EH (cell line): ENCODE measurements at regions not wholly inside any gene's neighbourhood (a gene's known extent, or its start where the extent isn't known, plus 50 kb on each side); places are given as distances from the start of the nearest gene placed in this dataset.

Experiments used
- DNase-seq: peaks from one replicate; pipeline ENCODE4 v3.0.0-alpha.2; 2015; ENCODE audit warnings: low read depth

DNA sequence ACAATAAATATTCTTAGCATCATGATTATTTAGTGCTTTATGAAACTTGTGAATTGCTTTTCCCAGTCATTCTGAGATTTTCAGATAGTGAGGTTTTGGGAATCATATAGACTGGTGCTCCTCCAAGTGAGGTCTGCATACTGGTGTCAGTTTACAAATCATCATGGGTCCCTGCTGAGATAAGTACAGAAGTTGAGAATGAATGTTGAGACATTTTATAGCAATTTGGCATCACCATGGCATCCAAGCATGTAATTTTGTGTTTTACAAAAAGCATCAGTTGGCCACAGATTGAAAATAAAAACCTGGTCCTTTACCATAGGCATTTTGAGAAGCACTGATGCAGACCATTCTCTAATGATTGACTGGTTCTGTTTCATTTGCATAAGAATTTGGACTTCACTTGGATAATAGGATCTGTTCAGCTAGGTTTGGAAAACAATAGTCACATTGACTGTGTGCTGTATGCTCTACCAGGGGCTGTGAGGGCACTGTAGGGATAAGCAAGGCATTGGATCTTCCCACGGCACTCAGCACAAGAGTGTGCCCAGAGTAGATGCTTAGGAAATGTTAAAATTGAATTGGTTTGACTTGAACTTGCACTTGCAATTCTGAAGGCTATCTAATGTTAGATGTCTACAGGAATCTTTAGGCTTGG is 79.0 kb upstream of the JUN start:
- peak; percentile 19 for DNase-seq

DNA sequence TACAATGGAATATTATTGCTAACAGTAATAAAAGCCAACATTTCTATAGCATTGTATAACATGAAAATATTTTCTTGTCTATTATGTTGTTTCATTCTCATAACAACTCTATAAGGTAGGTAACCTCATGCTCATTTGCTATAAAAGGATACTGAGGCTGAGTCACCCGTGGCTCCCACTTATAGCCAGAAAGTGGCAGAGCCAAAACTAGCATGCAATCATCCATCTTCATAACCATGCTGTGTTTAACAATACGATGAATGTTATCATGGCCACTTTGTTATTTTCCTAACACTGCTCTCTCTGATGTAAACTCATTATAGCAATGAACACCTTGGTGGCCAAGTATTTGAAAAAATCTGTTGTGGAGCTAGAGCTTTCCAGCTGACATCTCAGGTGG is 80.8 kb upstream of the JUN start:
- DNase-seq, result no peak

DNA sequence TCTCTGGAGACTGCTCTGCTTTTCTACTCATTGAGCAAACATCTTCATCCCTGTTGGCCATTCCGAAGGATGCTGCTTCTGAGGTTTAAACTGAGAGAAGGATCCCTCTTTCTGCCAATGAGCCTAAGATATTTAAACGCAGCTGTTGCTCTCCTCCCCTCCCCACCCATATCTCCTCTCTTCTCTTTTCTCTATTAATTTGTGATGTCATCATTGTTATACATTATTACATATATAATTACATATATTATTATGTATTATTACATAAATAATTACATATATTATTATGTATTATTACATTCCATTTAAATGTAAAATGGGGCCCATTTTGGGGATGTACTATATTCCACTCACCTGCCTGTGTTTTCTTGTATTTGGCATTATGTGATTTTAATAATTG is 82.7 kb upstream of the JUN start:
- DNase-seq, result no peak

DNA sequence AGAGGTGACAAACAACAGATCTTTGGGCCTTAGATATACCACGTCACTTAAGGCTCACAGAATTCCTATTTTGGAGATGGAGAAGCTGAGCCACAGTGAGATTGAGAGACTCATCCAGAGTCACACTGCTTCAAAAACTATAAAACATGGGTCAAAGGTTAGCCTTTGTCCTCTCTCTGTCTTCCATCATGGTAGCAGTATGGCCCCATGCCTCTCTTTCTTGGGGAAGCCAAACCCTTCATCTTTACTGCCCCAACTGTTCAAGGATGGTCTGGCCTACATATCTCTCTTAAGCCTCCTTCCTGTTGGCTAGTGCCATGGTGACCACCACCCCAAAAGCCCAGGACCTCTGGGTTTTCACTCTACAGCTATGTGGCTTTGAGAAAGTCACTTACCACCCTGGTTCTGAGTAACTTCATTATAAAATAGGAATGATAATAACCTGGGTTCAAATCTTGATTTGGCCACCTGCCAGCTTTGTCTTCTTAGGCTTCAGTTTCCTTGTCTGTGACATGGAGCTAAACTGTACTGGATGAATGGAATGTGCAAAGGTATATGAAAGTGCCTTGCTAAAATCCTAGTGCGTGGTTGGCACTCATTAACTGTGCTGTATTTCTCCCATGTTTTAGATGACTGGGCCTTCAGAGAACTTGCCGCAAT is 85.9 kb upstream of the JUN start:
- no peak for DNase-seq

DNA sequence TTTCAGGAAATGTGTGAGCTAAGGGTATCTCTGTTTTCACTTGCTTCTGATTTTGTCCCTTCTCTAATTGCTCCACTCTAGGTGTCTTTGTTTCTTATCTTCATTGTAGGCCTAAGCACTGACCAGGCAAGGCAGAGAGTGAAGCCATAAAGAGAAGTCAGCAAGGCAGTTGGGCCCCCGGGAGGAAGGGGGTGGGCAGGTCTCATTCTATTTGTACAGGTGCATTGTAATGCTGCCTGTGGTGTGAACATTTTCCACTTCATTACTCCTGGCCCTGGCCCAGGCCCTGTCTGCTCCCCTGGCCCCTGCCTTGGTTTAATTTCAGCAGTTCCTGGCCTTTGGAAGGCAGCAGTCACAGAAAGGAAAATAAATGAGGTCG is 86.4 kb upstream of the JUN start:
- DNase-seq, result no peak

DNA sequence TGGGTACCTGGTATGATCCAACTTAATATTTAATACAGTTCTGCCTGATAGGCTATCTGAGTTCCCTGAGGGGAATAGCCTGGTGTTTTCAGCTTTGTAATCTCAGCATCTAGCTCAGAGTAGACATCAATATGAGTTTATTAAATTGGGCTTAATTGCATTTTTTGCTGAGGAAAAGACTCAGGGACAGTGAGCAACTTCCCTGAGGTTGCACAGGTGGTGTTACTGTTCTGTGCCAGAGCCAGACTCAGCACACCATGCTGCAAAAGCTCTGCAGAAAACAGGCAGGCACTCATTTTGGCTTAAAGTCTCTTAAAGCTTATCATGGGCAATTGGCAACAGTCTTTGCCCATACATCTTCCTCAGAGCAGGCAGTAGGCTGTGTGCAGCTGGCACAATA is 90.5 kb upstream of the JUN start:
- DNase-seq, result no peak

DNA sequence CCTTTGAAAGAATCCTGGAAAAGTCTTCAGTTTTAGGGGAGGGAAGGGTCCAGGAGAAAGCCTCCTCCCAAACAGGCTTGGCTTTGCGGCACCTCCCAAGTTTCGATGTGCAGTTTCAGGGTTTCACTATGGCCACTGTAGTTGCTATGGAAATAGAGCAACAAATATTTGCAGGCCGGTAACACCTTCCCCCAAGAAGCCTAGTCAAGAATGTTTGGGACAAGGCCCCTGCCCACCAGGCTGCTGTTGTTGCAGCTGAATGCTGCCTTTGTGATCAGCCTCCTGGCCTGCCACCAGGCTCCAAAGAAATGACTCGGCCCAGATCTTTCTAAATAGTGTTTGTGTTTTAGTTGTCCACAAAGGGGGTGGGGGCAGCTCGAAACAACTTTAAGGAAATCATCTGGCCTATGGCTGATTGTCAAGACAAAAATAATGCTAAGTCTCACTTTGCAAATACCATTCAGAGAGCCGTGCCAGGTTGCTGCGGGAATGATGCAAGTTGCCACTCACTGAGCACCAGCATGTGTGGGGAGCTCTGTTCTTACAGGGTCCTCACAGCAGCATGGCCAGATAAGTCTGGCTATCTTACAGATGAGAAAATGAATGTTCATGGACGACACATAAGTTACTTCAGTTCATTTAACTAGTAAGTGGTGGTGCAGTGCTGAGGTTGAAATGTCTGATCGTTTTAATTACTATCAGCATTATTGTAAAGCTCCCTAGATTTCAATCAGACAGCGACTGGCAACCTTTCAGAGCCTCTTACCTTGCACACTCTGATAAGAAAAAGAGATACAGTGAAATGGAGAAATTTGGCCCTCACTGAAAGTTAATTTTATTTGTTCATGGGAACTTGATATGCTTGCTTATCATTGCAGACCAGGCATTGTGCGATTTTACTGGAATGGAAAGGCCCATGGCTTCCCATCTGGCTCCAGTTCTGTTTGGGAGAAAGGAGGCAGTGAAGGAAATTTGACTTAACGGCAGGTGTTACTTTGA is 91.2 kb upstream of the JUN start:
- peak; percentile 40 for DNase-seq

DNA sequence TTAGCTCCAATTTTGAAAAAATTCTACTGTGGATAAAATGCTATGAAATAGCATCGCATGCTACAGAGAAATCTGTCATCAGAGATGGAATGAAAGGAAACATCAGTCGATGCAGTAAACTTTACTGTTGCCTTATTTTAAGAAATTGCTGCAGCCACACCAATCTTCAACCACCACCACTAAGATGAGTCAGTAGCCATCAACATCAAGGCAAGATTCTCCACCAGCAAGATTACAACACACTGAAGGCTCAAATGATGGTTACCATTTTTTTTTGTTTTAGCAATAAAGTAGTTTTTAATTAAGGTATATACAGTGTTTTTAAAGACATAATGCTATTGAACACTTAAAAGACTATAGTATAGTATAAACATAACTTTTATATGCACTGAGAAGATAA is 95.6 kb upstream of the JUN start:
- DNase-seq, result peak; percentile 58

DNA sequence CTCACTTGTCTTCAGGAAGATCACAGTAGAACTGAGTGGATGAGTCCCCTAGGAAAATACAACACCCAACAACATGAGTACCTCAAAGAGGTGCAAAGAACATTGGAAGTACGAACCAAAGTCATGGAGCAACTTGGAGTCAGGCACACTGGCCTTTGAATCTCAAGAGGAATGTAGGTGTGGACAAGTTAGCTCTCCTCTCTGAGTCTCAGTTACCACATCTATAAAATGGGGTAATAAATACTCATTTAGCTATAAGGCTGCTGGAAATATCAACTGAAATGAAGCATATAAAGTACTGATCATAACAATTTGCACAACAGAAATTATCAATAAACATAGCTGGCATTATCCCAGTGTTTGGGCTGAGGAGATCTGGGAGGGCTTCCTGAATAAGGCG is 96.7 kb upstream of the JUN start:
- no peak for DNase-seq

DNA sequence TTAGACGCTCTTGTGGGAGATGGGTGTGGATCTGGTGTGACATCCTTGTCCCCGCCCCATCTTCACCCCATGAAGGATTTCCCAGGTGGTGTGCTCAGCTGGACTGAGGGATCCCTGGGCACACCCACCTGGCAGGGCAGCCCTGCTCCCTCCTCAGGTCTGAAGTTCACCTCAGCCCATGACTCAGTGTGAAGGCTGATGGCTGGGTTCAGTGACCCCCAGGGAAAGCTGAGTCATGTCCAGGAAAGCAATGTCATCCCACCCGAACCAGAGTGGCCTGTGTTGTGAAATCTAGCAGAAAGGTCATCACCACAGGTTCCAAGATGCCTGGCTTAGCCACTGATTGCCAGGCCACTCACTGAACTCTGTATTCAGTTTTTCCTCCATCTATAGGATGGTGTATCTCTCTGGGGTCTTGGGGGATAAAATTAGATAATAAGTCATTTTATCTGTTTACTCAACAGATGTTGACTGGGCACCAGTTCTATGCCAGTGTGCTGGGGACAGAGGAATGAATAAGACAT is 97.7 kb upstream of the JUN start:
- peak; percentile 74 for DNase-seq

DNA sequence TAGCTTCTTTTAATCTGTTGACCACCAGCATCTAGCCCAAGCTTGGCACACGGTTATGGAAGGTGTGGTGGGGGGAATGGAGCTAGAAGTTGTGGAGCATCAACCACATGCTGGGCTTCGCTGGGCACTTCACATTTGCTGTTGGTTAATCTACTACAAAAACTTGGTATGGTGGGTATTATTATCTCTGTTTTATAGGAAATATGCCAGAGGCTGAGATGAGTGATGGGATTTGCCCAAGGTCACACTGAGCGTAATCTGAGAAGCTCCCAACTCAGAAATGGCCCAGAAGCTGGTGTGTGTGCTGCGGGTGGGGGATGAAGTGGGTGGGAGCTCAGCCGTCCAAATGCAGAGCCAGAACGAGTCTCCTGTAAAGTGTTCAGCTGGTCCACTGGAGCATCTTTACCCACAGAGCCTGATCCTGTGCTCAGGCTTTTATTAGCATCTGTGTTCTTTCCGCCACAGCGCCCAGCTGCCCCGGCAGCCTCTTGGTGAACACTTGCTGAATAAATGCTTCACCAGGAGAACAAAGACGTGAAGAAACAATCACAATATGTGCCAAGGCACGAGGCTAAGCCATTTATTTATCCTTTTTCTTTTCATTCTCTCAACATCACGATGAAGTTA is 98.6 kb upstream of the JUN start:
- no peak for DNase-seq

DNA sequence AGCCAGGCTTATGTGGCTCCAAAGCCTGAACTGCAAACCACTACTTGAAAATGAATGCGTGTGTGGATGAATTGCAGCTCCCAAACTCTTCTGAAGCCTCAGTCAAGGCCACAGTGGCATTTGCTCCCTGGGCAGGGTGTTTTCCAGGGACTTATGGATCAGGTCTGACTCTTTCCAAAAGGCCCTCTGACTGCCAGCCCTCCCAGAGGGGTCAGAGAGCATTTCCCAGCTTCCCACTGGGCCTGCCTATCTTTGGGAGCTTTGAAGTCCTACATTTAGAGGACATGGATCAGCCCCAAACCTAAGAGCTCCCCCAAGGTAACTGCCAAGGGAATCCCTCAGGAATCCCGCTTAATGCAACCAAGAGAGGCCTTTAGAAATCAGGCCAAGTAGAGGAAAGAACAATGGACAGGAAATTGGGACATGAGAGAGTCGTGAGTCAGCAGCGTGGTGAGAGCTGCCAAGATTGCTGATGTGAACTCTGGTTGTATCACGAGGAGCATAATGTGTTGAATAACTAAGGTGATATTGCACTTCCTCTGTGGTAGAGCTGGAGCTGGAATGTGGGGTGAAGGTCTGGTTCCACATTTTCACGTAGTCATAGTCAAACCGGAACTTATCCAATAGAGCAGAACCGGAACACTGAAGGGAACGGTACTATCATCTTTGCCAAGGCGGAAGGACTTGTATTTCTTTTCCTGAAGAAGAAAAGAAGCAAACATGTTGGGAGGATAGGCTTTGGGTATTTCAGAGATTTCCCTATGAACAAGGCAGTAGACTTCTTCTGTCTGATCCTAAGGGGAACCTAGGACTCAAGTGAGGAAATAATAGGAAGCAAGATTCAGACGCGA is 99.4 kb upstream of the JUN start:
- DNase-seq, result peak; percentile 94

DNA sequence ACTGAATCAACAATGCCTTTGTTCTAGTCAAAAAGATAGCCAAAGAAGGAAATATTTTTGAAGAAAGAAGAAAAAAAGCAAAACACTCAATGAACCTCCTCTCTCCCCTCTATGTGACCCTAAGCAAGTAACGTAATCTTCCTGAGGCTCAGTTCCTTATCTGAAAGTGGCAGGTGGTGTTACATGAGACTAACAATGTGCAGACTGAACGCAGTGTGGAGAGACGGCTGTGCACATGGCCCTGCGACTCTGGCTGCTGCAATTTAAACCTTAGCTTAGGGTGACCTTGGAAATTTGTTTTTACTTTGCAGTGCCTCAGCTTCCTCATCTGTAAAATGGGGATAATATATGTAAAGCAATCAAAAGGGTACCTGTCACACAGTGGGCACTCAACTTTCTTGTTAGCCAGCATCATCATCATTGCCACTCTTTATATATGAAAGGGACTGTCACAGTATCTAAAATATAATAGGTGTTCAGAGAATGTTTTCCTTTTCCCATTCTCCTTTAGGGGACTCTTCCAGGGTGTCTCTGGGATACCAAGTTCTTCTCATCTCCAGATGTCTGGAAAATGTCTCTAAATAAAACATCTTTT is 100.1 kb upstream of the JUN start:
- no peak for DNase-seq

DNA sequence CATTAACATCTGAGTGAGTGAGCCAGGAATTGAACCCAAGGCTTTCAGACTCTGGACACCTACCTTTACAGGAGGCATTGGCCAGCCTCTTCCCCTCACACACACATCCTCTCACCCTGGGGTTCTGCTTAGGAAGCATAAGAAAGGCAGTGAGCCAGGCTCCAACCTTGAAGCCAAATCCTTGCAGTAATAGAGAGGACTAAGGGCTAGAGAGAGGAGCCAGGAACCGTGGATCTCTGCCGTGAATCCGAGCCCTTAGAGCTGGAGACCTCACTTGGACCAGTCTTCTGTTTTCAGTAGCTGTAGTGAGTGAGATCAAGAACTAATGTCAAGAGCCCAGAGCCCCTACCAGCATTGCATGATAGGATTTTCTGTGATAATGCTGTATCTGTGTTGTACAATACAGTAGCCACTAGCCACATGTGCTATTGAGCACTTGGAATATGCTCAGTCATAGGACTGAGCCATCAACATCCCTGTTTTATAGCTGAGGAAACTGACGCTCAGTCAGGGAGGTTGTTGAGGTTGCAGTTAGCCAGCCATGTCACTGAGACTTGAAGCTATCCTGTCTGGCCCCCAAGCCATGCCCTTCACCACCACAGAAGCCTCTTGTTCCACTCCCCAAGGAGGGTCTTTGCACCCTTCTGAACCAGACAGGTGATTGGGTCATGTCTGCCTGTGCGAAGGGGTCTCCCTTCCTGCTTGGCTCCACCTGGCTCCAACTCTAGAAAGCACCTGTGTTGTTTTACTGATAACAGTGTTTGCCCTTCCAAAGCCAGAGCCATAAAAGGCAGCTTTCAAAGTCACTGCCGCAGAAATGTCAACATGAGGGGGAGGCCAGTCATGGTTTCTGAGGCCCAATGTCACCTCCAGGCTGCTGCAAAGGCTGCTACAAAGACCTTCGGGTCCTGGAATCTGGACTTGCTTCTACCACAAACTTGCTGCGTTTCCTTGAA is 101.1 kb upstream of the JUN start:
- DNase-seq, result no peak

DNA sequence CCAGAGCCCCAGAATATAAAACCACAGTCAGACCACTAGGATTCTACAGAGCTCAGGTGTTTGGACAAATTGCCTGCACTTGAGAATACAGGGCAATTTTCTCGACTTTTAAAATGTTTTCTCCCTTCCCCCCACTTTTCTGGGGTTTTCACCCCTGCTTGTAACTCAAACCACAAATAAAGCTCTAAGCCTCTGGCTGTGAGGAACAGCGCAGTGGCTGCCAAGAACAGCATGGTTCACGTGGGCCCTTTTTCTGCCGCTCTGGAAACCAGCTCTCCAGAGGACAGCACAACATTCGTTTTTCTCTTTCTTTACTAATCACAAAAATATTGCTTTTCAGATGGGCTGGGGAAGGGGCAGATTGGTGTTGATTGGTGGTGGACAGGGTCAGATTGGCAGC is 102.2 kb upstream of the JUN start:
- DNase-seq, result no peak

DNA sequence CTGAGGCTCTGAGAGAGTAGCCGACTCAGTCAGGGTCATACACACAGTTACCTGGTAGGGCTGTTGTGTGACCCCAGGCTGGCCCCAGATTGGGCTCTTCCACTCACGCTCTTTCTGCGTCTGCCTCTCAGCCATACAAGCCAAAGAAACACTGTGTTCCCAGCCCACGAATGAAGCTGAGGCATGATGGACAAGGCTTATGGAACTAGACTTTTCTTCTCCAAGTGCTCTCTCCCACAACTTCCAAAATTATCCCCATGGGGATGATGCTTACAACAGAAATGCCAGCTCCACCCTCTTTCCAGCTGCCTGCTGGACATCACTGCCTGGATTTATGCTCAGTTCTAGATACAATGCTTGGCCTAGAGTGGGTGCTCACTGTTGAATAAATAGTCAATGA is 102.8 kb upstream of the JUN start:
- DNase-seq, result no peak

DNA sequence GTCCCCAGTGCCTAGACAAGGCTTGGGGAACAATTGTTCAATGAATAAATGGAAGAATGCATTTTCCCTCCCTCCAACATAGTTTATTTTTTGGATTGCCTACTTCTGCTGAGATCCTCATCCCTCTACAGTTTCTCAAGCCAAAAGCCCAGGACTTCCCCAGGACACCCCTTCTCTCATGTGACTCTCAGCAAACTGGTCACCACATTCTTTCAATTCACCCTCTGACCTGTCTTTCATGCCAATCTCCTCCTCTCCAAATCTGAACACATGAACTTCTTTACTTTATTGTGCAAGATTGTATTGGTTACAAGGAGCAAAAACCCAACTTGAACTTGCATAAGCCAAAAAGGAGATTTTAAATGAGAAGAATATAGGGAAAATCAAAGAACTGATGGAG is 103.2 kb upstream of the JUN start:
- DNase-seq, result peak; percentile 45

DNA sequence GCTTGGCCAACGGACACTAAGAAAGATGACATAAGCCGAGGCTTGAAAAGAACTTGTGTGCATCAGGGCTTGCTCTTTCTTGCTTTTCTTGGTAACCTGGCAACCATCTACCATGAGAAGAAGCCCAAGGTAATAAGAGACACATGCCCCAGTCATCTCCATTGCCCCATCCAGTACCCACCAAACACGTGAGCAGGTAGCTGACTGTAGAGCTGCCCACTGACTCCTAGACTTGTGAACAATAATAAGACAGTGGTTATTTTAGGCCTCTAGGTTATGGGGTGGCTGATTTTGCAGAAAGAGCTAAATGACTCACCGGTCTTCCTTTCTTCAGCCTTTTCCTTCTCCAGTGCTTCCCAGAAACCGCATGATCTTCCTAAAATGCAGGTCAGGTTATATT is 105.0 kb upstream of the JUN start:
- DNase-seq, result peak; percentile 37

DNA sequence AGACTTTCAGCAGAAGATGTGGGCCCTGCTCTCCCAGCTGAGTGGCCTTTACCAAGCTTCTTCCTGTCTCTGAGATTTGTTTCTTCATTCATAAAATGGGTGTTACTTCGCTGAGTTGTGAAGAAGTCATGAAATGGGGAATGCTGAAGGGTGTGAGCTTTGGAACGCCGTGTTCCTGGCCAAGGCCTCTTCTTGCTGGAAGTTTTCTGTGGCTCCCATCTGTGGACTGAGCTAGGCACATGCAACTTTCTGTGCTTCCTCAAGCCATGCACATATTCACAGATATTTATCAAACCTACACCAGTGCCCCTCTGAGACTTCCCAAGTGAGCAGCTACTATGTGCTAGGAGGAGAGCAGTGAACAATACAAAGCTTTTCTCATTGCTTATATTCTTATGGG is 106.3 kb upstream of the JUN start:
- no peak for DNase-seq

DNA sequence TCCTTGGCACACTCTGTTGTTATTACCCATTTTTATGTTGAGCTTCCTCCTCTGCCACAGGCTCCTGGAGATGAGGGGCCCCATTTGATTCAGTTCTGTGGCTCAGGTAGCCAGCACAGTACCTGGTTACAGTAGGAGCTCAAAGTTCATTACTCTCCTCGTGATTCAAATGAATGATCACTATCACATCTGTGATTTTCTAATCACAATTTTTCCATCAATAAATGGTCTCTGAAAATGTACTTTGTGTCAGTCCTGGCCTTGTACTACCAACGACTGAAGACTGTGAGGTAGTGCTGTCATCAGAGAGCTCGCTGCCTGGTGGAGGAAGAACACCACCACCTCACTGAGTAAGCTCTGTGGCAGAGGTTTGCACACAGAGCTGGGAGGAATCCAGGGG is 106.8 kb upstream of the JUN start:
- DNase-seq, result no peak
